ENCODE measurements at regions not wholly inside any gene's neighbourhood (a gene's known extent, or its start where the extent isn't known, plus 50 kb on each side); places are given as distances from the start of the nearest gene placed in this dataset.
"Not testable (repeated sequence)": the region's sequence is repeated elsewhere in the genome, so short reads cannot be mapped to it uniquely, and the experiment has no call there.

GRCh38 chr10:23793577-23793976 is 354.7 kb downstream of the OTUD1 start:
- ChIA-PET CTCF (no interaction called here), POLR2A (no interaction called here)
- TF ChIP-seq CTCF (IDR thresholded peaks at IDR 0.05), result no peak
- no peaks in the 10 kb centered on the region for H3K9me3 ChIP-seq (ENCODE audit: control insufficient read depth in 1 of 2, insufficient read depth in 1 of 2, low read length in 2 of 2)
- H3K27ac ChIP-seq (ENCODE audit: low read depth in 1 of 2, low read length in 2 of 2), result no peak overlapping the region
- intact Hi-C loops (cut with DNase I, micrococcal nuclease), result no loop called here
- H3K4me3 Mint-ChIP-seq, result no peak overlapping the region
- H3K4me1 Mint-ChIP-seq (ENCODE audit: low read depth), result no peaks in the 10 kb centered on the region
- no peaks in the 10 kb centered on the region for H3K4me1 ChIP-seq (ENCODE audit: insufficient read depth, low read length)
- no peaks in the 10 kb centered on the region for H3K27me3 ChIP-seq (ENCODE audit: control insufficient read depth in 1 of 2, insufficient read depth in 2 of 2, low read length in 2 of 2)
- H3K27ac Mint-ChIP-seq, result no peak overlapping the region
- no peaks in the 10 kb centered on the region for H3K9me3 Mint-ChIP-seq
- H3K27me3 Mint-ChIP-seq, result no peaks in the 10 kb centered on the region
- DNase-seq (no peak), ATAC-seq (ENCODE audit: poor library complexity) (no peak)
- H3K36me3 ChIP-seq (ENCODE audit: insufficient read depth, low read length), result no peaks in the 10 kb centered on the region
- H3K36me3 Mint-ChIP-seq (ENCODE audit: low read depth), result no peaks in the 10 kb centered on the region
- no peak overlapping the region for H3K4me3 ChIP-seq (ENCODE audit: low read length)

GRCh38 chr10:23797452-23797851 is 358.6 kb downstream of the OTUD1 start:
- POLR2A ChIA-PET; H3K27me3 Mint-ChIP-seq; H3K27ac Mint-ChIP-seq; DNase-seq; H3K4me3 Mint-ChIP-seq; H3K4me1 ChIP-seq (ENCODE audit: insufficient read depth, low read length); H3K9me3 Mint-ChIP-seq; intact Hi-C loops (cut with DNase I, micrococcal nuclease); H3K27ac ChIP-seq (ENCODE audit: low read depth in 1 of 2, low read length in 2 of 2); H3K4me1 Mint-ChIP-seq (ENCODE audit: low read depth); H3K36me3 Mint-ChIP-seq (ENCODE audit: low read depth); ATAC-seq (ENCODE audit: poor library complexity); CTCF ChIA-PET; H3K27me3 ChIP-seq (ENCODE audit: control insufficient read depth in 1 of 2, insufficient read depth in 2 of 2, low read length in 2 of 2); H3K36me3 ChIP-seq (ENCODE audit: insufficient read depth, low read length); H3K9me3 ChIP-seq (ENCODE audit: control insufficient read depth in 1 of 2, insufficient read depth in 1 of 2, low read length in 2 of 2); H3K4me3 ChIP-seq (ENCODE audit: low read length): not testable (repeated sequence)

- no peak overlapping the region for H3K27ac Mint-ChIP-seq
- no peaks in the 10 kb centered on the region for H3K36me3 Mint-ChIP-seq (ENCODE audit: low read depth)
- Histone ChIP-seq H3K4me3 (ENCODE audit: low read length) (no peak overlapping the region), H3K9me3 (ENCODE audit: control insufficient read depth in 1 of 2, insufficient read depth in 1 of 2, low read length in 2 of 2) (no peaks in the 10 kb centered on the region), H3K4me1 (ENCODE audit: insufficient read depth, low read length) (no peaks in the 10 kb centered on the region), H3K27me3 (ENCODE audit: control insufficient read depth in 1 of 2, insufficient read depth in 2 of 2, low read length in 2 of 2) (no peaks in the 10 kb centered on the region), H3K36me3 (ENCODE audit: insufficient read depth, low read length) (no peaks in the 10 kb centered on the region), H3K27ac (ENCODE audit: low read depth in 1 of 2, low read length in 2 of 2) (no peak overlapping the region)
- no peak for TF ChIP-seq CTCF (IDR thresholded peaks at IDR 0.05)
- CTCF ChIA-PET, result no interaction called here
- ATAC-seq (ENCODE audit: poor library complexity) (no peak), DNase-seq (no peak)
- POLR2A ChIA-PET, result no interaction called here
- intact Hi-C loops (cut with DNase I, micrococcal nuclease), result no loop called here
- no peak overlapping the region for H3K4me3 Mint-ChIP-seq
- H3K4me1 Mint-ChIP-seq (ENCODE audit: low read depth), result no peaks in the 10 kb centered on the region
- no peaks in the 10 kb centered on the region for H3K27me3 Mint-ChIP-seq
- H3K9me3 Mint-ChIP-seq, result no peaks in the 10 kb centered on the region
Measured at GRCh38 chr10:23804125-23804524, 365.2 kb downstream of the OTUD1 start.

GRCh38 chr10:23813687-23814086 is 374.8 kb downstream of the OTUD1 start:
- DNase-seq, result no peak
- Histone ChIP-seq H3K4me3 (ENCODE audit: low read length) (no peak overlapping the region), H3K9me3 (ENCODE audit: control insufficient read depth in 1 of 2, insufficient read depth in 1 of 2, low read length in 2 of 2) (no peaks in the 10 kb centered on the region), H3K4me1 (ENCODE audit: insufficient read depth, low read length) (no peaks in the 10 kb centered on the region), H3K27me3 (ENCODE audit: control insufficient read depth in 1 of 2, insufficient read depth in 2 of 2, low read length in 2 of 2) (no peaks in the 10 kb centered on the region), H3K27ac (ENCODE audit: low read depth in 1 of 2, low read length in 2 of 2) (no peak overlapping the region), H3K36me3 (ENCODE audit: insufficient read depth, low read length) (no peaks in the 10 kb centered on the region)
- Mint-ChIP-seq H3K36me3 (ENCODE audit: low read depth) (no peaks in the 10 kb centered on the region), H3K9me3 (no peaks in the 10 kb centered on the region), H3K4me3 (no peak overlapping the region), H3K4me1 (ENCODE audit: low read depth) (no peaks in the 10 kb centered on the region), H3K27me3 (no peaks in the 10 kb centered on the region), H3K27ac (no peak overlapping the region)
- TF ChIP-seq CTCF (IDR thresholded peaks at IDR 0.05), result no peak
- ChIA-PET POLR2A (no interaction called here), CTCF (no interaction called here)
- no peak for ATAC-seq (ENCODE audit: poor library complexity)
- intact Hi-C loops (cut with DNase I, micrococcal nuclease), result no loop called here

Measured in CD4-positive, alpha-beta T cell (primary cell).